A673 (cell line): ENCODE measurements at regions not wholly inside any gene's neighbourhood (a gene's known extent, or its start where the extent isn't known, plus 50 kb on each side); places are given as distances from the start of the nearest gene placed in this dataset.

ENCODE experiments used
- BruUV-seq: library from RNA; stranded (reverse); fragments of 400-500 nt; replicated peaks from 2 replicates; lab custom pipeline; 2021; lab: Mats Ljungman, UMichigan
- CTCF ChIA-PET: fragments of 300-600 bp; sonication (Branson Sonifier 250); formaldehyde crosslinking; loops from one replicate; lab custom pipeline; 2022; ENCODE audit warnings: antibody characterized with exemption; lab: Charles Lee
- POLR2A ChIA-PET: fragments of 300-600 bp; sonication (Branson Sonifier 250); formaldehyde crosslinking; loops from one replicate; lab custom pipeline; 2022; ENCODE audit warnings: antibody characterized with exemption; ENCODE audit not compliant: low non-redundant PET; lab: Charles Lee
- DNase-seq: peaks from one replicate; pipeline ENCODE4 v3.0.0-alpha.2; 2015; ENCODE audit warnings: low spot score
- H3K27ac ChIP-seq: fragments of 200-600 bp; sonication (generic); 2 replicates; pipeline ENCODE4 v1.5.1; 2016; ENCODE audit warnings: mixed run types, low read depth, mild to moderate bottlenecking, mixed read lengths, antibody characterized with exemption, low read length; ENCODE audit not compliant: poor library complexity, severe bottlenecking
- H3K27me3 ChIP-seq: fragments of 200-600 bp; sonication (generic); replicated peaks from 2 replicates; pipeline ENCODE4 v1.6.1; 2017; ENCODE audit warnings: mixed run types, low read depth, mild to moderate bottlenecking, mixed read lengths, antibody characterized with exemption, low read length; ENCODE audit not compliant: insufficient read depth, poor library complexity
- H3K36me3 ChIP-seq: fragments of 200-600 bp; sonication (generic); 2 replicates; pipeline ENCODE4 v1.6.1; 2016; ENCODE audit warnings: mixed run types, mild to moderate bottlenecking, mixed read lengths, antibody characterized with exemption, low read length; ENCODE audit not compliant: insufficient read depth, poor library complexity, severe bottlenecking
- H3K4me1 ChIP-seq: fragments of 200-600 bp; sonication (generic); 2 replicates; pipeline ENCODE4 v1.6.1; 2017; ENCODE audit warnings: mixed run types, mild to moderate bottlenecking, mixed read lengths, antibody characterized with exemption, low read length; ENCODE audit not compliant: insufficient read depth, poor library complexity, severe bottlenecking
- H3K4me3 ChIP-seq: fragments of 200-600 bp; sonication (generic); 2 replicates; pipeline ENCODE4 v1.5.1; 2016; ENCODE audit warnings: low read depth, mixed run types, mild to moderate bottlenecking, mixed read lengths, low read length; ENCODE audit not compliant: poor library complexity, severe bottlenecking
- H3K9me3 ChIP-seq: fragments of 200-600 bp; sonication (generic); 2 replicates; pipeline ENCODE4 v1.6.1; 2016; ENCODE audit warnings: mixed run types, low read depth, mild to moderate bottlenecking, mixed read lengths, antibody characterized with exemption, low read length; ENCODE audit not compliant: poor library complexity, severe bottlenecking
- EZH2 ChIP-seq: fragments of 200-600 bp; sonication (generic); IDR thresholded peaks from 2 replicates; pipeline ENCODE4 v1.6.1; 2017; ENCODE audit warnings: borderline replicate concordance, low read depth, mild to moderate bottlenecking, mixed read lengths, antibody characterized with exemption, low read length; ENCODE audit not compliant: poor library complexity, severe bottlenecking
- intact Hi-C: fragments of 100-400 bp; cut with micrococcal nuclease; formaldehyde crosslinking; loops from one replicate; pipeline ENCODE4 v1.10.0; 2022; ENCODE audit not compliant: unreplicated experiment
- TF ChIP-seq, protein P1 (sequence below): fragments of 300-800, 200-600 bp; sonication (generic); conservative IDR thresholded peaks from 2 replicates; pipeline ENCODE4 v1.5.1; 2017; ENCODE audit warnings: low read depth, mild to moderate bottlenecking, antibody characterized with exemption, low read length, moderate library complexity, mixed read lengths

DNA sequence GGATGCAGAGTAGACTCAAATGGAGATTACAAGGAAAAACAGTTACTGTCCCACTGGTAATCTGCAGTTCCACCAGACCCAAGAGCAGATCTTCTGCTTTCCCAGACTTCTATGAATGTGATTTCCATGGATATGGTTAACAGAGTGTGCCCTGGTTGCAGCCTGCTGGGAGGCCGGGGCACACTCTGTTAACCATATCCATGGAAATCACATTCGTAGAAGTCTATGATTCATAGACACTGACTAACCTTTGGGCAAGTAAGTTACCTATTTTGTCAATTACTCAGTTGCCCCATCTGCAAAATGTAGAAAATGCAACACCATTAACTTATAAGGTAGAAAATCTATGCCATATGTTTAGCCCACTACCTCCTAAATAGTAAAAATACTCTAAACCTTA, 443.1 kb upstream of the PITX2 start:
- Histone ChIP-seq H3K27me3 (no peaks in the 10 kb centered on the region), H3K36me3 (no peaks in the 10 kb centered on the region), H3K27ac (no peak overlapping the region), H3K4me3 (no peak overlapping the region), H3K4me1 (no peaks in the 10 kb centered on the region), H3K9me3 (no peaks in the 10 kb centered on the region)
- TF ChIP-seq EZH2, result no peak
- TF ChIP-seq, protein P1, sequence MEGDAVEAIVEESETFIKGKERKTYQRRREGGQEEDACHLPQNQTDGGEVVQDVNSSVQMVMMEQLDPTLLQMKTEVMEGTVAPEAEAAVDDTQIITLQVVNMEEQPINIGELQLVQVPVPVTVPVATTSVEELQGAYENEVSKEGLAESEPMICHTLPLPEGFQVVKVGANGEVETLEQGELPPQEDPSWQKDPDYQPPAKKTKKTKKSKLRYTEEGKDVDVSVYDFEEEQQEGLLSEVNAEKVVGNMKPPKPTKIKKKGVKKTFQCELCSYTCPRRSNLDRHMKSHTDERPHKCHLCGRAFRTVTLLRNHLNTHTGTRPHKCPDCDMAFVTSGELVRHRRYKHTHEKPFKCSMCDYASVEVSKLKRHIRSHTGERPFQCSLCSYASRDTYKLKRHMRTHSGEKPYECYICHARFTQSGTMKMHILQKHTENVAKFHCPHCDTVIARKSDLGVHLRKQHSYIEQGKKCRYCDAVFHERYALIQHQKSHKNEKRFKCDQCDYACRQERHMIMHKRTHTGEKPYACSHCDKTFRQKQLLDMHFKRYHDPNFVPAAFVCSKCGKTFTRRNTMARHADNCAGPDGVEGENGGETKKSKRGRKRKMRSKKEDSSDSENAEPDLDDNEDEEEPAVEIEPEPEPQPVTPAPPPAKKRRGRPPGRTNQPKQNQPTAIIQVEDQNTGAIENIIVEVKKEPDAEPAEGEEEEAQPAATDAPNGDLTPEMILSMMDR, result no peak
- no peak for DNase-seq
- no TSS peak for BruUV-seq
- ChIA-PET POLR2A (no interaction called here), CTCF (no interaction called here)
- intact Hi-C loops, result no loop called here

DNA sequence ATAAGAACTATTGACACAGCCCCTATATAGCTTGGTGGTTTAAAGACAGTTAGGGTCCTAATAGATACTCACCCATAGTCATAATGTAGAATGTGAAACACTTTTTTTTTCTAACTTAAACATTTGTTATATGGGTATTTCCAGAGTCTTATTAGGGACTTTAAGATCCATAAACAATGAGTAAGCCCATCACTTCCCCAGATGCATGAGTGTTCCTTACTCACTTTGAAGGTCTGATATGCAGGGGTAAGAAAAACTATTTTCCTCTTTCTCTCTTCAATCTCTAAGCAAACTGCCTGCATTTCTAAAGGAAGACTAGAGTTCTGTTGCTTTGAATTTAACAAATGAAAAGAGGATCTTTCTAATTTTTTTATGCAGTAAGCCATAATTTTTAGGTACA, 443.6 kb upstream of the PITX2 start:
- TF ChIP-seq, protein P1, result no peak
- TF ChIP-seq EZH2, result no peak
- POLR2A ChIA-PET, result no interaction called here
- no peak for DNase-seq

DNA sequence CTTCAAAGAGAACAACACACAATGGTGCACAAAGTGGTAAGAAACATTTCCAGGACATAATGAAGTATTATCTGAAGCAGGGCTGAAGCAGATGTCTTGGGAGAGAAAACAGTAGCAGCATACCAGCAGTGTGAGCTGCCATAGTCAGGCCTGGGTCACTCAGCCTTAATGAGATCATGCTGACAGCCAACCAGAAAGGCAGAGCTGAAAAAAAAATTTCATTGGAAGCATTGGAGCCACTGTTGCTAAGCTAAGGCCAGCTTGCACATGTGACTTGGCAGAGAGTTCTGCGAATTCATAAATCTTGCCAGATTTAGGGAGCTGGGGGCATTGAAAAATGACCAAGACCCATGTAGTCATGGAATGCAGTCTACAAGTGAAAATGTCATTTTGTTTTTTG, 444.0 kb upstream of the PITX2 start:
- Histone ChIP-seq H3K27ac (no peak overlapping the region), H3K4me3 (no peak overlapping the region), H3K4me1 (no peaks in the 10 kb centered on the region), H3K9me3 (no peaks in the 10 kb centered on the region), H3K36me3 (no peaks in the 10 kb centered on the region), H3K27me3 (no peaks in the 10 kb centered on the region)
- no peak for TF ChIP-seq EZH2
- TF ChIP-seq, protein P1, result no peak
- no peak for DNase-seq
- intact Hi-C loops, result no loop called here
- BruUV-seq, result no TSS peak
- ChIA-PET CTCF (no interaction called here), POLR2A (no interaction called here)

More for the DNA sequence above, 443.6 kb upstream of the PITX2 start:
- H3K9me3 ChIP-seq, result no peaks in the 10 kb centered on the region
- no peak overlapping the region for H3K27ac ChIP-seq
- CTCF ChIA-PET, result no interaction called here
- no peaks in the 10 kb centered on the region for H3K36me3 ChIP-seq
- no peak overlapping the region for H3K4me3 ChIP-seq
- no TSS peak for BruUV-seq
- no peaks in the 10 kb centered on the region for H3K27me3 ChIP-seq
- no peaks in the 10 kb centered on the region for H3K4me1 ChIP-seq
- intact Hi-C loops, result no loop called here
